ENCODE measurements at regions not wholly inside any gene's neighbourhood (a gene's known extent, or its start where the extent isn't known, plus 50 kb on each side); places are given as distances from the start of the nearest gene placed in this dataset.

DNA sequence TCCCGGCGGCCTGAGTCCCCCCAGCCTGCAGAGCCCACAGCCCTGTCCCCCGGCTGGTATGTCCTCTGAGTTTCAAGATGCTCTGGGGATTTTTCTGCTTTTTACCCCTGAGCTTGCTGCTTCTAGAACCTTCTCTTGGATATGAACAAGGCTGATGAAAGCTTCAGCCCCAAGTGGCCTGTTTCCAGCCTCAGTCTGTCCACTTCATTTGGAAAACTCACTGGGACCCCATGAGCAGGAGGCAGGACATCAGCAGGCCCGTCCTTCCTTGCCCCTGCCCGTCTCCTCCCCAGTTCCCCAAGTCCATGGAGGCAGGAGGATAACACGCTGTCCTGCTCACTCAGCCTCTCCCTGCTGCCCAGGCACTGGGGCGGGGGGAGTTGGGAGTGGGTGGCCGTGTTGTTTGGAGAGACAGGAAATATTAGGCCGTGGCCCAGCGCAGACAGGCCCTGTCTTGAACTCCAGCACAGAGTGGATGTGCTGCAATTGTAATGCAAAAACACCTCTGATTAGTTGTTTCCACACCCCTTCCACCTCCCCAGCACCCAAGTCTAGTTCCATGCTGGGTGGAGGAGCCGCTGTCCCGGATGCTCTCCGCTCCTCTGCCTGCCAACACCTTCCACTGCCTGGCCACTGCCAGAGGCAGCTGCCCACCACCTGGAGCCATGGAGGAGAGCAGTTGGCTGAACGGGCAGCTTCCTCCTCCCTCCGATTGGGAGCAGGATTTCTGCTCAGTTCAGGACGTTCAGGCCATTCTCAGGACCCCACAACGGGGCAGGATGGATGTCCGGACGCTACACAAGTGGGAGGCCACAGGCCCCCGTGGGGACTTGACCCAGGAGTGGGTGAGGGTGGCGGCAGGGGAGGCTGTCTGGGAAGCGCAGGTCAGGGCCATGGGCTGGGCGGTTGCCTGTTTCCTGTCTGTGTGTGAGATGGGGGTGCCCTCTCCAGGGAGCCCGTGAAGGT lies 216.9 kb upstream of the GSE1 start:
- TF ChIP-seq, protein P1, sequence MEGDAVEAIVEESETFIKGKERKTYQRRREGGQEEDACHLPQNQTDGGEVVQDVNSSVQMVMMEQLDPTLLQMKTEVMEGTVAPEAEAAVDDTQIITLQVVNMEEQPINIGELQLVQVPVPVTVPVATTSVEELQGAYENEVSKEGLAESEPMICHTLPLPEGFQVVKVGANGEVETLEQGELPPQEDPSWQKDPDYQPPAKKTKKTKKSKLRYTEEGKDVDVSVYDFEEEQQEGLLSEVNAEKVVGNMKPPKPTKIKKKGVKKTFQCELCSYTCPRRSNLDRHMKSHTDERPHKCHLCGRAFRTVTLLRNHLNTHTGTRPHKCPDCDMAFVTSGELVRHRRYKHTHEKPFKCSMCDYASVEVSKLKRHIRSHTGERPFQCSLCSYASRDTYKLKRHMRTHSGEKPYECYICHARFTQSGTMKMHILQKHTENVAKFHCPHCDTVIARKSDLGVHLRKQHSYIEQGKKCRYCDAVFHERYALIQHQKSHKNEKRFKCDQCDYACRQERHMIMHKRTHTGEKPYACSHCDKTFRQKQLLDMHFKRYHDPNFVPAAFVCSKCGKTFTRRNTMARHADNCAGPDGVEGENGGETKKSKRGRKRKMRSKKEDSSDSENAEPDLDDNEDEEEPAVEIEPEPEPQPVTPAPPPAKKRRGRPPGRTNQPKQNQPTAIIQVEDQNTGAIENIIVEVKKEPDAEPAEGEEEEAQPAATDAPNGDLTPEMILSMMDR (IDR thresholded peaks at IDR 0.05) = no peak
- TF ChIP-seq POLR2A (IDR thresholded peaks at IDR 0.05) = no peak

All from lower leg skin (tissue), 3 donors.